Stomach (tissue), 4 donors: ENCODE measurements at regions not wholly inside any gene's neighbourhood (a gene's known extent, or its start where the extent isn't known, plus 50 kb on each side); places are given as distances from the start of the nearest gene placed in this dataset.

Source experiments
- EP300 ChIP-seq: sonication (generic); formaldehyde crosslinking; IDR thresholded peaks from one replicate; pipeline ENCODE4 v1.6.1; 2017; ENCODE audit warnings: antibody characterized with exemption
- POLR2A ChIP-seq, 4 donors: fragments of 450-650 bp; IDR thresholded peaks; one replicate each; pipeline ENCODE4 v1.6.1; 2016; ENCODE audit warnings: antibody characterized with exemption in 4 of 4, control low read depth in 2 of 4, mild to moderate bottlenecking in 1 of 4, moderate library complexity in 1 of 4
- POLR2AphosphoS5 ChIP-seq, 3 donors: sonication (generic); formaldehyde crosslinking; IDR thresholded peaks; one replicate each; pipeline ENCODE4 v1.6.1; 2016; ENCODE audit warnings: antibody characterized with exemption in 3 of 3
- TF ChIP-seq, protein P1 (sequence below), 7 experiments: fragments of 450-650 bp in 4 of 7; fragments of 200-600 bp in 3 of 7; sonication (generic) in 3 of 7; IDR thresholded peaks; one replicate each; pipeline ENCODE4 v1.5.1; 2016 to 2019; ENCODE audit warnings: antibody characterized with exemption in 7 of 7, control low read depth in 2 of 7, mild to moderate bottlenecking in 1 of 7

DNA sequence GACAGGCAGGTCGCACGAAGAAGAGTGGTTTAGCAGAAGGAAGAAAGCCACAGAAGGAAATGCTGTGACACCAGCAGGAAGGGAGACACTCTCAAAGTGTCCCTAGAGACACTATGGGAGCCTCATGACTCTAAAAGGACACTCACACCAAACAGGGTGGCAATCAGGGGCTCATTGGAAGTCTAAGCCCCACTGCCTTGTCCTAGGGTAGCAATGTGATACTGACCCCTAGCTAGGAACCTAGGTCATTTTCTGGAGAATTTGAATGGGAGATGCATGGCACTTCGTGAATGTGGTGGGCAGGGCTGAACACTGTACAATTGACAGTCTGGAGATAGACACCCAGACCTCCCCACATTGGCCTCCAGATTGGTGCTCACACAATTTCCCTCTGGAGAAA, 385.0 kb downstream of the EIPR1 start:
- TF ChIP-seq, protein P1, sequence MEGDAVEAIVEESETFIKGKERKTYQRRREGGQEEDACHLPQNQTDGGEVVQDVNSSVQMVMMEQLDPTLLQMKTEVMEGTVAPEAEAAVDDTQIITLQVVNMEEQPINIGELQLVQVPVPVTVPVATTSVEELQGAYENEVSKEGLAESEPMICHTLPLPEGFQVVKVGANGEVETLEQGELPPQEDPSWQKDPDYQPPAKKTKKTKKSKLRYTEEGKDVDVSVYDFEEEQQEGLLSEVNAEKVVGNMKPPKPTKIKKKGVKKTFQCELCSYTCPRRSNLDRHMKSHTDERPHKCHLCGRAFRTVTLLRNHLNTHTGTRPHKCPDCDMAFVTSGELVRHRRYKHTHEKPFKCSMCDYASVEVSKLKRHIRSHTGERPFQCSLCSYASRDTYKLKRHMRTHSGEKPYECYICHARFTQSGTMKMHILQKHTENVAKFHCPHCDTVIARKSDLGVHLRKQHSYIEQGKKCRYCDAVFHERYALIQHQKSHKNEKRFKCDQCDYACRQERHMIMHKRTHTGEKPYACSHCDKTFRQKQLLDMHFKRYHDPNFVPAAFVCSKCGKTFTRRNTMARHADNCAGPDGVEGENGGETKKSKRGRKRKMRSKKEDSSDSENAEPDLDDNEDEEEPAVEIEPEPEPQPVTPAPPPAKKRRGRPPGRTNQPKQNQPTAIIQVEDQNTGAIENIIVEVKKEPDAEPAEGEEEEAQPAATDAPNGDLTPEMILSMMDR (IDR thresholded peaks at IDR 0.05) = no peak
- no peak for TF ChIP-seq POLR2A (IDR thresholded peaks at IDR 0.05)
- no peak for TF ChIP-seq POLR2AphosphoS5 (IDR thresholded peaks at IDR 0.05)
- TF ChIP-seq EP300 = no peak
